ENCODE measurements at regions not wholly inside any gene's neighbourhood (a gene's known extent, or its start where the extent isn't known, plus 50 kb on each side); places are given as distances from the start of the nearest gene placed in this dataset.

DNA sequence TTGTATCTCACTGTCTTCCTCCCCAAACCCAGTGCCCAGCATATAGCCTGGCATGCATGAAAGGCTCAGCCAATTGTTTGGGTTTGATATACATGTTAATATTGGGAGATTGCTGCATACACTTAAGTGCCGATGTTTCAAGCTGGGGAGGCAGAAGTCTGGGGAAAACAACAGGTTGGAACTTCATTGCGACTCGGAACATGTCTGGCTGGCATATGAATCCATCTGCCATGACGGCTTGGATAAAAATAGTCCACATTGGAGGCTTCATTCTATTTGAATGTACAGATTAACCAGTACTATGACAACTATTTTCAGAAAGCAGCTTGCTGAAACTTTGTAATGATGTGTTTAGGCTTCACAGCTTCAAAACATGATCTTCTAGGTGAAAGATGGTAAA is 261.0 kb downstream of the CDH26 start:
- H3K79me2 ChIP-seq (ENCODE audit: low read length) = no peaks in the 10 kb centered on the region
- H2AFZ ChIP-seq (ENCODE audit: low read length) = no peak overlapping the region
- no peak overlapping the region for H3K4me3 ChIP-seq (ENCODE audit: low read length)
- H3K36me3 ChIP-seq (ENCODE audit: insufficient read depth, low read length) = no peaks in the 10 kb centered on the region
- H3K9me2 ChIP-seq (replicated peaks; ENCODE audit: insufficient read depth, low read length) = no peaks in the 10 kb centered on the region
- H3K9ac ChIP-seq (ENCODE audit: low read length) = no peak overlapping the region
- no peaks in the 10 kb centered on the region for H4K20me1 ChIP-seq (ENCODE audit: insufficient read depth, low read depth, low read length)
- H3K27me3 ChIP-seq (ENCODE audit: low read length) = no peaks in the 10 kb centered on the region
- no peak for DNase-seq
- no peaks in the 10 kb centered on the region for H3K4me1 ChIP-seq (ENCODE audit: low read length)
- H3K27ac ChIP-seq (ENCODE audit: low read length) = no peak overlapping the region
- H3K4me2 ChIP-seq (ENCODE audit: low read depth, low read length, poor library complexity, severe bottlenecking) = no peak overlapping the region
- H3K9me3 ChIP-seq (ENCODE audit: low read length) = no peaks in the 10 kb centered on the region

- H3K79me2 ChIP-seq (ENCODE audit: low read length) = no peaks in the 10 kb centered on the region
- H3K9ac ChIP-seq (ENCODE audit: low read length) = no peak overlapping the region
- no peaks in the 10 kb centered on the region for H3K36me3 ChIP-seq (ENCODE audit: insufficient read depth, low read length)
- no peaks in the 10 kb centered on the region for H3K4me1 ChIP-seq (ENCODE audit: low read length)
- no peak for DNase-seq
- no peak overlapping the region for H3K27ac ChIP-seq (ENCODE audit: low read length)
- no peaks in the 10 kb centered on the region for H3K27me3 ChIP-seq (ENCODE audit: low read length)
- no peaks in the 10 kb centered on the region for H4K20me1 ChIP-seq (ENCODE audit: insufficient read depth, low read depth, low read length)
- no peak overlapping the region for H3K4me2 ChIP-seq (ENCODE audit: low read depth, low read length, poor library complexity, severe bottlenecking)
- no peak overlapping the region for H3K4me3 ChIP-seq (ENCODE audit: low read length)
- no peaks in the 10 kb centered on the region for H3K9me2 ChIP-seq (replicated peaks; ENCODE audit: insufficient read depth, low read length)
- H2AFZ ChIP-seq (ENCODE audit: low read length) = no peak overlapping the region
- no peaks in the 10 kb centered on the region for H3K9me3 ChIP-seq (ENCODE audit: low read length)
Observed at GRCh38 chr20:60219984-60220562, 261.9 kb downstream of the CDH26 start.

- H3K27me3 ChIP-seq (ENCODE audit: low read length) = no peaks in the 10 kb centered on the region
- H3K27ac ChIP-seq (ENCODE audit: low read length) = no peak overlapping the region
- DNase-seq = no peak
- H4K20me1 ChIP-seq (ENCODE audit: insufficient read depth, low read depth, low read length) = no peaks in the 10 kb centered on the region
- no peak overlapping the region for H3K9ac ChIP-seq (ENCODE audit: low read length)
- H3K4me1 ChIP-seq (ENCODE audit: low read length) = no peaks in the 10 kb centered on the region
- H3K36me3 ChIP-seq (ENCODE audit: insufficient read depth, low read length) = no peaks in the 10 kb centered on the region
- no peak overlapping the region for H3K4me2 ChIP-seq (ENCODE audit: low read depth, low read length, poor library complexity, severe bottlenecking)
- no peak overlapping the region for H2AFZ ChIP-seq (ENCODE audit: low read length)
- no peaks in the 10 kb centered on the region for H3K9me3 ChIP-seq (ENCODE audit: low read length)
- H3K9me2 ChIP-seq (replicated peaks; ENCODE audit: insufficient read depth, low read length) = no peaks in the 10 kb centered on the region
- H3K79me2 ChIP-seq (ENCODE audit: low read length) = no peaks in the 10 kb centered on the region
- H3K4me3 ChIP-seq (ENCODE audit: low read length) = no peak overlapping the region
Observed at GRCh38 chr20:60220706-60221105, 262.5 kb downstream of the CDH26 start.

- Histone ChIP-seq H3K27me3 (ENCODE audit: low read length) (no peaks in the 10 kb centered on the region), H3K9me2 (replicated peaks; ENCODE audit: insufficient read depth, low read length) (no peaks in the 10 kb centered on the region), H3K4me3 (ENCODE audit: low read length) (no peak overlapping the region)
Observed at GRCh38 chr20:60221593-60221992, 263.4 kb downstream of the CDH26 start.

DNA sequence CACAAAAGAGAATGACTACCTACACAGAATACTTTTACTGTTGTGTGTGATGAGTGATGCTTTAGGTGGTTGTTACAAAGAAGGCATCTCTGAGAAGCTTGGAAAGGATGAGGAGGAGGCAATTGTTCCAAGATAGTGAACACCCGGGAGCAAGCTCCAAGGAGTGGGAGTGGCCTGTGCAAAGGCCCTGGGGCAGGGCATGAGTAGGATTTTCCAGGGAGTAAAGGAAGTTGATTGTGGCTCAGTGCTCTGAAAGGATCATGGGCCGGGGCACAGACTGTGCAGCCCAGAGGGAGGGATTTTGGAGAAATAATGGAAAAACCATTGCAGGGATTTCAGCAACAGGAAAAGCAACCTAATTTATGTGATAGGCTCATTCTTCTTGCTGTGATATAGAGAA is 264.3 kb downstream of the CDH26 start:
- Histone ChIP-seq H3K4me1 (ENCODE audit: low read length) (no peaks in the 10 kb centered on the region), H3K4me2 (ENCODE audit: low read depth, low read length, poor library complexity, severe bottlenecking) (no peak overlapping the region), H3K9ac (ENCODE audit: low read length) (no peak overlapping the region), H3K9me3 (ENCODE audit: low read length) (no peaks in the 10 kb centered on the region), H2AFZ (ENCODE audit: low read length) (no peak overlapping the region), H3K27me3 (ENCODE audit: low read length) (no peaks in the 10 kb centered on the region), H3K4me3 (ENCODE audit: low read length) (no peak overlapping the region), H3K27ac (ENCODE audit: low read length) (no peak overlapping the region), H3K9me2 (replicated peaks; ENCODE audit: insufficient read depth, low read length) (no peaks in the 10 kb centered on the region), H3K36me3 (ENCODE audit: insufficient read depth, low read length) (no peaks in the 10 kb centered on the region), H4K20me1 (ENCODE audit: insufficient read depth, low read depth, low read length) (no peaks in the 10 kb centered on the region), H3K79me2 (ENCODE audit: low read length) (no peaks in the 10 kb centered on the region)
- DNase-seq = no peak

More at GRCh38 chr20:60221593-60221992, 263.4 kb downstream of the CDH26 start:
- H3K36me3 ChIP-seq (ENCODE audit: insufficient read depth, low read length) = no peaks in the 10 kb centered on the region
- H3K79me2 ChIP-seq (ENCODE audit: low read length) = no peaks in the 10 kb centered on the region
- H3K4me1 ChIP-seq (ENCODE audit: low read length) = no peaks in the 10 kb centered on the region
- DNase-seq = no peak
- H3K9me3 ChIP-seq (ENCODE audit: low read length) = no peaks in the 10 kb centered on the region
- no peak overlapping the region for H2AFZ ChIP-seq (ENCODE audit: low read length)
- H3K9ac ChIP-seq (ENCODE audit: low read length) = no peak overlapping the region
- H3K4me2 ChIP-seq (ENCODE audit: low read depth, low read length, poor library complexity, severe bottlenecking) = no peak overlapping the region
- H4K20me1 ChIP-seq (ENCODE audit: insufficient read depth, low read depth, low read length) = no peaks in the 10 kb centered on the region
- H3K27ac ChIP-seq (ENCODE audit: low read length) = no peak overlapping the region

DNA sequence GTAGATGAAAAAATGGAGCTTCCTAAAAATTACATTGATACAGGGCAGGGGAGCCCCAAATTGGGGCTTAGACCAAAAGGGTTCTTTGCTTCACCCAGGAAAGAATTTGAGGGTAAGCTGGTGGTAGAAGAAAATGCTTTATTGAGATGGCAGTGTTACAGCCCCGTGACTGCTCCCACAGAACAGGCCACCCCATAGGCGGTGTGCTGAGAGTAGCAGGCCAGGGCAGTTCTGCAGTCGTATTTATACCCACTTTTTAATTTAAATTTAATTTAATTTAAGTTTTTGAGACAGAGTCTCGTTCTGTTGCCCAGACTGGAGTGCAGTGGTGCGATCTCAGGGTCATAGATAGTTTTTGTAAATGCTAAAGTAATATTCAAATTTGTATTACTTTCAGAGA is 265.0 kb downstream of the CDH26 start:
- no peaks in the 10 kb centered on the region for H3K79me2 ChIP-seq (ENCODE audit: low read length)
- no peaks in the 10 kb centered on the region for H3K27me3 ChIP-seq (ENCODE audit: low read length)
- no peaks in the 10 kb centered on the region for H4K20me1 ChIP-seq (ENCODE audit: insufficient read depth, low read depth, low read length)
- H2AFZ ChIP-seq (ENCODE audit: low read length) = no peak overlapping the region
- H3K9me2 ChIP-seq (replicated peaks; ENCODE audit: insufficient read depth, low read length) = no peaks in the 10 kb centered on the region
- H3K4me3 ChIP-seq (ENCODE audit: low read length) = no peak overlapping the region
- DNase-seq = no peak
- no peaks in the 10 kb centered on the region for H3K4me1 ChIP-seq (ENCODE audit: low read length)
- no peaks in the 10 kb centered on the region for H3K36me3 ChIP-seq (ENCODE audit: insufficient read depth, low read length)
- H3K4me2 ChIP-seq (ENCODE audit: low read depth, low read length, poor library complexity, severe bottlenecking) = no peak overlapping the region
- no peak overlapping the region for H3K27ac ChIP-seq (ENCODE audit: low read length)
- H3K9me3 ChIP-seq (ENCODE audit: low read length) = no peaks in the 10 kb centered on the region
- no peak overlapping the region for H3K9ac ChIP-seq (ENCODE audit: low read length)

- Histone ChIP-seq H4K20me1 (ENCODE audit: insufficient read depth, low read depth, low read length) (no peaks in the 10 kb centered on the region), H2AFZ (ENCODE audit: low read length) (no peak overlapping the region), H3K27me3 (ENCODE audit: low read length) (no peaks in the 10 kb centered on the region), H3K9me3 (ENCODE audit: low read length) (no peaks in the 10 kb centered on the region), H3K27ac (ENCODE audit: low read length) (no peak overlapping the region), H3K4me2 (ENCODE audit: low read depth, low read length, poor library complexity, severe bottlenecking) (no peak overlapping the region), H3K36me3 (ENCODE audit: insufficient read depth, low read length) (no peaks in the 10 kb centered on the region), H3K4me3 (ENCODE audit: low read length) (no peak overlapping the region), H3K9ac (ENCODE audit: low read length) (no peak overlapping the region), H3K79me2 (ENCODE audit: low read length) (no peaks in the 10 kb centered on the region), H3K4me1 (ENCODE audit: low read length) (no peaks in the 10 kb centered on the region), H3K9me2 (replicated peaks; ENCODE audit: insufficient read depth, low read length) (no peaks in the 10 kb centered on the region)
- peak; percentile 47 for DNase-seq
Observed at GRCh38 chr20:60224914-60225313, 266.7 kb downstream of the CDH26 start.

DNA sequence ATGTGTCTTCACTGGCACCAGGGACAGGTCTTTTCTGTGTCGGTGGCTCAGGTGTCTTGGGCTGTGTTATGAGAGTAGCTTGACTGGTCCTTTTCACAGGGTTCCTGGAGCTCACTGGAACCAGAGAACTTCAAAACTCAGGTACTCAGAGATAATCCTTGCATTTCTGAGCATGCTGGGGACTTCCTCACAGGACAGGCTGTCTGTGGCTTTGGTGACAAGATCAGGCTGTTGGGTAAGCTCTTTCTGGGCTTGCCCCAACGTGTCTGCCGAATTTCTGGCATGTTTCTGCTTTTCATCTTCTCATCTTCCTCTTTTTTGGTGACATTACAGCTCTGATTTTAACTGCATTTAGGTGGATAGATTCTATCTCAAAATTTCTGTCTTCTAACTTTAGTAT is 270.0 kb downstream of the CDH26 start:
- no peaks in the 10 kb centered on the region for H3K4me1 ChIP-seq (ENCODE audit: low read length)
- no peak overlapping the region for H3K4me2 ChIP-seq (ENCODE audit: low read depth, low read length, poor library complexity, severe bottlenecking)
- no peaks in the 10 kb centered on the region for H3K27me3 ChIP-seq (ENCODE audit: low read length)
- DNase-seq = no peak
- H2AFZ ChIP-seq (ENCODE audit: low read length) = no peak overlapping the region
- H3K9me3 ChIP-seq (ENCODE audit: low read length) = no peaks in the 10 kb centered on the region
- H3K79me2 ChIP-seq (ENCODE audit: low read length) = no peaks in the 10 kb centered on the region
- H3K4me3 ChIP-seq (ENCODE audit: low read length) = no peak overlapping the region
- no peak overlapping the region for H3K27ac ChIP-seq (ENCODE audit: low read length)
- no peaks in the 10 kb centered on the region for H4K20me1 ChIP-seq (ENCODE audit: insufficient read depth, low read depth, low read length)
- H3K9ac ChIP-seq (ENCODE audit: low read length) = no peak overlapping the region
- no peaks in the 10 kb centered on the region for H3K9me2 ChIP-seq (replicated peaks; ENCODE audit: insufficient read depth, low read length)
- no peaks in the 10 kb centered on the region for H3K36me3 ChIP-seq (ENCODE audit: insufficient read depth, low read length)

DNA sequence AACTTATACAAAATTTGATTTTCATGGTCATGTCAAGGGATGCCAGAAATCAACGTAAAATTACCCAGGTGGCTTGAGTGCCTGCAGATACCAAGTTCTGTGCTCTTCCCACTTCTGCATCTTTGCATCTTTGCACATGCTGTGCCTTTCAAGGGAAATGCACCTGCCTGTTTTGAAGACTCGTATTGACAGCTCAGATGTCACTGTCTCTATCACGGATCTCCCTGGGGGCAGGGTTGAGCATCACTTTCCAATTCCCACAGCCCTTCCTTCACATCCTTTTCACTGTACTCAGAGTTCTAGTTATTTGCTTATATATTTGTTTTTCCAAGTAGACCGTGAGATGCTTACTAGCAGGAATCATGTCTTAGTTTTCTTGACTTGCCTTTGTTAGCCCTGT is 274.2 kb downstream of the CDH26 start:
- H2AFZ ChIP-seq (ENCODE audit: low read length) = no peak overlapping the region

More for the DNA sequence above, 274.2 kb downstream of the CDH26 start:
- Histone ChIP-seq H3K9me2 (replicated peaks; ENCODE audit: insufficient read depth, low read length) (no peaks in the 10 kb centered on the region), H3K27ac (ENCODE audit: low read length) (no peak overlapping the region), H3K4me1 (ENCODE audit: low read length) (no peaks in the 10 kb centered on the region), H3K36me3 (ENCODE audit: insufficient read depth, low read length) (no peaks in the 10 kb centered on the region), H3K27me3 (ENCODE audit: low read length) (no peaks in the 10 kb centered on the region), H3K79me2 (ENCODE audit: low read length) (no peaks in the 10 kb centered on the region), H3K4me3 (ENCODE audit: low read length) (no peak overlapping the region), H3K9me3 (ENCODE audit: low read length) (no peaks in the 10 kb centered on the region), H3K9ac (ENCODE audit: low read length) (no peak overlapping the region), H4K20me1 (ENCODE audit: insufficient read depth, low read depth, low read length) (no peaks in the 10 kb centered on the region), H3K4me2 (ENCODE audit: low read depth, low read length, poor library complexity, severe bottlenecking) (no peak overlapping the region)
- DNase-seq = no peak
